Astrocyte (in vitro differentiated cells and primary cell): ENCODE measurements at regions not wholly inside any gene's neighbourhood (a gene's known extent, or its start where the extent isn't known, plus 50 kb on each side); places are given as distances from the start of the nearest gene placed in this dataset.
A peak's percentile ranks its signal among the peaks of the same experiment; 100 is the strongest.

Experiments
- DNase-seq: peaks from one replicate; pipeline ENCODE4 v3.0.0-alpha.2; 2010; ENCODE audit warnings: low read depth
- FAIRE-seq: peaks from 2 replicates; lab custom pipeline; 2011; peaks lifted over from hg19 to GRCh38; lab: Jason Lieb, UNC
- H2AFZ ChIP-seq: 2 replicates; pipeline ENCODE4 v1.6.0; 2012; ENCODE audit warnings: low read depth, low read length, inconsistent platforms
- H3K27ac ChIP-seq: 2 replicates; pipeline ENCODE4 v1.5.1; 2011; ENCODE audit warnings: low read depth, low read length, inconsistent platforms
- H3K27me3 ChIP-seq: 2 replicates; pipeline ENCODE4 v1.6.0; 2011; ENCODE audit warnings: low read length, inconsistent platforms; ENCODE audit not compliant: insufficient read depth
- H3K36me3 ChIP-seq: 2 replicates; pipeline ENCODE4 v1.5.1; 2011; ENCODE audit warnings: low read length, inconsistent platforms; ENCODE audit not compliant: insufficient read depth
- H3K4me1 ChIP-seq: 2 replicates; pipeline ENCODE4 v1.5.1; 2011; ENCODE audit warnings: low read length, inconsistent platforms; ENCODE audit not compliant: insufficient read depth
- H3K4me2 ChIP-seq: 2 replicates; pipeline ENCODE4 v1.6.0; 2012; ENCODE audit warnings: low read length, inconsistent platforms
- H3K4me3 ChIP-seq: 2 replicates; pipeline ENCODE4 v1.5.1; 2011; ENCODE audit warnings: low read depth, mild to moderate bottlenecking, low read length, inconsistent platforms; ENCODE audit not compliant: insufficient read depth
- H3K79me2 ChIP-seq: 2 replicates; pipeline ENCODE4 v1.6.0; 2012; ENCODE audit warnings: mild to moderate bottlenecking, low read length, inconsistent platforms; ENCODE audit not compliant: insufficient read depth
- H3K9ac ChIP-seq: 2 replicates; pipeline ENCODE4 v1.6.0; 2012; ENCODE audit warnings: mild to moderate bottlenecking, low read length, inconsistent platforms
- H3K9me3 ChIP-seq: 2 replicates; pipeline ENCODE4 v1.5.1; 2012; ENCODE audit warnings: low read depth, mild to moderate bottlenecking, low read length, inconsistent platforms; ENCODE audit not compliant: insufficient read depth
- H4K20me1 ChIP-seq: 2 replicates; pipeline ENCODE4 v1.6.0; 2012; ENCODE audit warnings: low read length, inconsistent platforms; ENCODE audit not compliant: insufficient read depth
- H3K27ac Mint-ChIP-seq: one replicate; pipeline ENCODE4 v1.8.0; 2021; ENCODE audit warnings: mild to moderate bottlenecking, mixed read lengths; ENCODE audit not compliant: unreplicated experiment
- H3K27me3 Mint-ChIP-seq: one replicate; pipeline ENCODE4 v1.8.0; 2021; ENCODE audit warnings: low read depth, mixed read lengths; ENCODE audit not compliant: unreplicated experiment
- H3K36me3 Mint-ChIP-seq: one replicate; pipeline ENCODE4 v1.8.0; 2021; ENCODE audit warnings: low read depth, mixed read lengths; ENCODE audit not compliant: unreplicated experiment
- H3K4me1 Mint-ChIP-seq: one replicate; pipeline ENCODE4 v1.8.0; 2021; ENCODE audit warnings: low read depth, mixed read lengths; ENCODE audit not compliant: unreplicated experiment
- H3K4me3 Mint-ChIP-seq: one replicate; pipeline ENCODE4 v1.8.0; 2021; ENCODE audit warnings: mild to moderate bottlenecking, moderate library complexity, mixed read lengths; ENCODE audit not compliant: unreplicated experiment
- H3K9me3 Mint-ChIP-seq: one replicate; pipeline ENCODE4 v1.8.0; 2021; ENCODE audit warnings: mild to moderate bottlenecking, mixed read lengths; ENCODE audit not compliant: unreplicated experiment
- CTCF ChIP-seq: IDR thresholded peaks from 2 replicates; pipeline ENCODE4 v1.5.1; 2011; ENCODE audit warnings: low read depth, mild to moderate bottlenecking, inconsistent platforms, low read length, moderate library complexity; ENCODE audit not compliant: insufficient read depth
- EZH2 ChIP-seq: IDR thresholded peaks from 2 replicates; pipeline ENCODE4 v1.6.1; 2012; ENCODE audit warnings: mild to moderate bottlenecking, low read length, inconsistent platforms; ENCODE audit not compliant: insufficient read depth

- Histone ChIP-seq H3K27ac (no peak overlapping the region), H3K4me2 (no peak overlapping the region), H3K4me1 (peaks cover 7% of the 10 kb centered on the region), H3K9me3 (no peaks in the 10 kb centered on the region), H3K9ac (no peak overlapping the region), H3K4me3 (no peak overlapping the region), H3K36me3 (no peaks in the 10 kb centered on the region), H3K79me2 (no peaks in the 10 kb centered on the region), H4K20me1 (no peaks in the 10 kb centered on the region), H3K27me3 (peaks cover 2% of the 10 kb centered on the region), H2AFZ (no peak overlapping the region)
- Mint-ChIP-seq H3K27me3 (no peaks in the 10 kb centered on the region), H3K27ac (no peak overlapping the region), H3K4me1 (peaks cover 2% of the 10 kb centered on the region), H3K9me3 (no peaks in the 10 kb centered on the region), H3K4me3 (no peak overlapping the region), H3K36me3 (no peaks in the 10 kb centered on the region)
- no peak for DNase-seq
- TF ChIP-seq EZH2: no peak
- no peak for FAIRE-seq
Observed at GRCh38 chrX:13933851-13934250, 95.8 kb downstream of the GEMIN8 start.

GRCh38 chrX:13933352-13933751, 96.3 kb downstream of the GEMIN8 start:
- Histone ChIP-seq H4K20me1 (no peaks in the 10 kb centered on the region), H2AFZ (no peak overlapping the region), H3K79me2 (no peaks in the 10 kb centered on the region), H3K4me3 (no peak overlapping the region), H3K9me3 (no peaks in the 10 kb centered on the region), H3K27ac (no peak overlapping the region), H3K4me2 (no peak overlapping the region), H3K9ac (no peak overlapping the region), H3K27me3 (peaks cover 2% of the 10 kb centered on the region), H3K4me1 (peaks cover 7% of the 10 kb centered on the region), H3K36me3 (no peaks in the 10 kb centered on the region)
- no peak for TF ChIP-seq CTCF
- no peak for TF ChIP-seq EZH2
- H3K27me3 Mint-ChIP-seq: no peaks in the 10 kb centered on the region
- no peaks in the 10 kb centered on the region for H3K9me3 Mint-ChIP-seq
- FAIRE-seq (no peak), DNase-seq (no peak)
- no peak overlapping the region for H3K4me3 Mint-ChIP-seq
- H3K4me1 Mint-ChIP-seq: peaks cover 2% of the 10 kb centered on the region
- H3K27ac Mint-ChIP-seq: no peak overlapping the region
- no peaks in the 10 kb centered on the region for H3K36me3 Mint-ChIP-seq

- Histone ChIP-seq H3K27me3 (peaks cover under 1% of the 10 kb centered on the region), H3K36me3 (no peaks in the 10 kb centered on the region), H3K79me2 (no peaks in the 10 kb centered on the region), H3K4me1 (peaks cover 7% of the 10 kb centered on the region), H3K4me3 (no peak overlapping the region), H4K20me1 (no peaks in the 10 kb centered on the region), H3K9ac (no peak overlapping the region), H2AFZ (no peak overlapping the region), H3K9me3 (no peaks in the 10 kb centered on the region), H3K4me2 (no peak overlapping the region), H3K27ac (no peak overlapping the region)
- Mint-ChIP-seq H3K9me3 (no peaks in the 10 kb centered on the region), H3K4me1 (peaks cover 2% of the 10 kb centered on the region), H3K27me3 (no peaks in the 10 kb centered on the region), H3K4me3 (no peak overlapping the region), H3K27ac (no peak overlapping the region), H3K36me3 (no peaks in the 10 kb centered on the region)
- TF ChIP-seq CTCF (no peak), EZH2 (no peak)
- DNase-seq (no peak), FAIRE-seq (peak; percentile 69)
Observed at GRCh38 chrX:13932416-13932815, 97.3 kb downstream of the GEMIN8 start.
